T-helper 1 cell treated with Interleukin-12 subunit alpha and Interleukin-12 subunit beta and Interleukin-4 antibody, amounts not matched to agents 30 μg/mL and 1 μg/mL, for 36 hours (primary cell): ENCODE measurements at regions not wholly inside any gene's neighbourhood (a gene's known extent, or its start where the extent isn't known, plus 50 kb on each side); places are given as distances from the start of the nearest gene placed in this dataset.

ENCODE experiments used
- H3K27ac Mint-ChIP-seq: one replicate; pipeline ENCODE4 v1.8.0; 2021; ENCODE audit warnings: mild to moderate bottlenecking, mixed read lengths
- H3K27me3 Mint-ChIP-seq: one replicate; pipeline ENCODE4 v1.8.0; 2021; ENCODE audit warnings: low read depth, mixed read lengths
- H3K36me3 Mint-ChIP-seq: one replicate; pipeline ENCODE4 v1.8.0; 2021; ENCODE audit warnings: low read depth, mixed read lengths
- H3K4me1 Mint-ChIP-seq: one replicate; pipeline ENCODE4 v1.8.0; 2021; ENCODE audit warnings: low read depth, mixed read lengths
- H3K4me3 Mint-ChIP-seq: one replicate; pipeline ENCODE4 v1.8.0; 2021; ENCODE audit warnings: mild to moderate bottlenecking, moderate library complexity, mixed read lengths
- H3K9me3 Mint-ChIP-seq: one replicate; pipeline ENCODE4 v1.8.0; 2021; ENCODE audit warnings: mixed read lengths

GRCh38 chr17:55561316-55561972, 50.2 kb upstream of the SMIM36 start:
- Mint-ChIP-seq H3K4me3 (no peak overlapping the region), H3K27ac (no peak overlapping the region), H3K27me3 (peaks cover 6% of the 10 kb centered on the region), H3K36me3 (no peaks in the 10 kb centered on the region), H3K4me1 (no peaks in the 10 kb centered on the region), H3K9me3 (peaks cover 6% of the 10 kb centered on the region)
